ENCODE measurements at regions not wholly inside any gene's neighbourhood (a gene's known extent, or its start where the extent isn't known, plus 50 kb on each side); places are given as distances from the start of the nearest gene placed in this dataset.

GRCh38 chr1:30274976-30275621 is 448.3 kb downstream of the MATN1 start:
- TF ChIP-seq, protein P1, sequence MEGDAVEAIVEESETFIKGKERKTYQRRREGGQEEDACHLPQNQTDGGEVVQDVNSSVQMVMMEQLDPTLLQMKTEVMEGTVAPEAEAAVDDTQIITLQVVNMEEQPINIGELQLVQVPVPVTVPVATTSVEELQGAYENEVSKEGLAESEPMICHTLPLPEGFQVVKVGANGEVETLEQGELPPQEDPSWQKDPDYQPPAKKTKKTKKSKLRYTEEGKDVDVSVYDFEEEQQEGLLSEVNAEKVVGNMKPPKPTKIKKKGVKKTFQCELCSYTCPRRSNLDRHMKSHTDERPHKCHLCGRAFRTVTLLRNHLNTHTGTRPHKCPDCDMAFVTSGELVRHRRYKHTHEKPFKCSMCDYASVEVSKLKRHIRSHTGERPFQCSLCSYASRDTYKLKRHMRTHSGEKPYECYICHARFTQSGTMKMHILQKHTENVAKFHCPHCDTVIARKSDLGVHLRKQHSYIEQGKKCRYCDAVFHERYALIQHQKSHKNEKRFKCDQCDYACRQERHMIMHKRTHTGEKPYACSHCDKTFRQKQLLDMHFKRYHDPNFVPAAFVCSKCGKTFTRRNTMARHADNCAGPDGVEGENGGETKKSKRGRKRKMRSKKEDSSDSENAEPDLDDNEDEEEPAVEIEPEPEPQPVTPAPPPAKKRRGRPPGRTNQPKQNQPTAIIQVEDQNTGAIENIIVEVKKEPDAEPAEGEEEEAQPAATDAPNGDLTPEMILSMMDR (conservative IDR thresholded peaks at IDR 0.05; ENCODE audit: low read depth, low read length): no peak
- H3K4me3 ChIP-seq (ENCODE audit: low read depth, low read length): no peak overlapping the region

GRCh38 chr1:30274173-30274970 is 449.0 kb downstream of the MATN1 start:
- TF ChIP-seq, protein P1 (conservative IDR thresholded peaks at IDR 0.05; ENCODE audit: low read depth, low read length): no peak
- no peak for DNase-seq (ENCODE audit: low read depth)
- no peak overlapping the region for H3K4me3 ChIP-seq (ENCODE audit: low read depth, low read length)

More at GRCh38 chr1:30274976-30275621, 448.3 kb downstream of the MATN1 start:
- DNase-seq (ENCODE audit: low read depth): no peak

GRCh38 chr1:30273456-30273855 is 449.9 kb downstream of the MATN1 start:
- TF ChIP-seq, protein P1 (conservative IDR thresholded peaks at IDR 0.05; ENCODE audit: low read depth, low read length): no peak
- DNase-seq (ENCODE audit: low read depth): no peak
- H3K4me3 ChIP-seq (ENCODE audit: low read depth, low read length): no peak overlapping the region

DNA sequence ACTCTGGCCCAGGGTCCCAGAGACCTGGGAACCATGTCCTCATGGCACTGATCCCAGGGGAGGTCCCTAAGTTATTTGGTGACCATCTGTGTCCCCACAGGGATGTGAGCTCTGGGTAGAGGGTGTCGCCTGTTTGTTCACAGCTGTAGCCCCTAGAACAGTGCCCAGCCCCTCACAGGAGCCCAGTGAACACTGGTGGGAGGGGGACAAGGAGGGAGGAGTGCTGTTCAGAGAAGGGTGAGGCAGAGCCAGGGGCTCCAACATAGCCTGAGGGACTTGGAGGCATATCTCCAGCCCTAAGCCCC is 450.4 kb downstream of the MATN1 start:
- TF ChIP-seq, protein P1 (conservative IDR thresholded peaks at IDR 0.05; ENCODE audit: low read depth, low read length): no peak
- H3K4me3 ChIP-seq (ENCODE audit: low read depth, low read length): no peak overlapping the region
- no peak for DNase-seq (ENCODE audit: low read depth)

- no peak overlapping the region for H3K4me3 ChIP-seq (ENCODE audit: low read depth, low read length)
- TF ChIP-seq, protein P1 (conservative IDR thresholded peaks at IDR 0.05; ENCODE audit: low read depth, low read length): no peak
- DNase-seq (ENCODE audit: low read depth): no peak
Measured at GRCh38 chr1:30272277-30273020, 450.9 kb downstream of the MATN1 start.

DNA sequence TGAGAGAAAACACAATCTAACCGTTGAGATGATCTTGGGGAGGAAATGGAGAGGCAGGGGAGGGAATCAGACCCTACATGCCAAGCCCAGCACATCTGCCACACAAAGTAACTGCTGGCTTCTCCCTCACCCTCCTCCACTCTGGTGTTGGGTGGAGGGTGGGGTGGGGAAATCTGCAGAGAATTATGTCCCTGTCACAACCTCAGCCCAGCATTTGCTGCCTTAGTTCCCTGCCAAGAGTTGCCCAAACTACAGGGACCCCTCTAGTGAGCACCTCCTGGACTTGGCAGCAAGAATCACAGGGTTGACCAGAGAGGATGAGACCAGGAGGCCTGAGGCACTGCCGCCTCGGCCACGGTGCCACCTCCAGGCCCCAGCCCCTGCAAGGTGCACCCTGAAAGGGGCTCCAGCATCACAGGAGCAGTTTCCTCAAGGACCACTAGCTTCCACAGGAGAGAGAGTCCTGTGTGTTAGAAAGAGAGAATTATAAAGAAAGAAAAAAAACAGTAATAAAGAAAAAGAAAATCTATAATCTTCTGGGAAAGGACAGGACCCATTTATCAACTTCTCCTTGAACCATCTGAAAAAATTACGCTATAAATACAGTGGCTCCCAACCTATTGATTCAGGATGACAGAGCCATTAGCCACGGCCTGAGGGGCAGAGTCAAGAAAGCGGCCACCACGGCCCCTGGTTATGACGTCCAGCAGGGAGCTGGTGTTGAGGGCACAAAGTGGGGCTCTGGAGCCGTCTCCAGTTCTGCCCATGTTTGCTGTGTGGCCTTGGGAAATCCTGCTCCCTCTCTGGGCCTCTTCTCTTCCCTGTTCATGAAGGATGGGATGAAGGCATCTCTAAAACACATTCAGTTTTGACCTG is 451.7 kb downstream of the MATN1 start:
- TF ChIP-seq, protein P1 (conservative IDR thresholded peaks at IDR 0.05; ENCODE audit: low read depth, low read length): no peak
- DNase-seq (ENCODE audit: low read depth): no peak
- no peak overlapping the region for H3K4me3 ChIP-seq (ENCODE audit: low read depth, low read length)

Measured in epithelial cell of proximal tubule (primary cell).